Activated naive CD8-positive, alpha-beta T cell treated with anti-CD3 and anti-CD28 coated beads for 36 hours (primary cell): ENCODE measurements at regions not wholly inside any gene's neighbourhood (a gene's known extent, or its start where the extent isn't known, plus 50 kb on each side); places are given as distances from the start of the nearest gene placed in this dataset.
"Not testable (repeated sequence)": the region's sequence is repeated elsewhere in the genome, so short reads cannot be mapped to it uniquely, and the experiment has no call there.

ENCODE experiments used
- DNase-seq: peaks from one replicate; pipeline ENCODE4 v3.0.0; 2021
- H3K27ac Mint-ChIP-seq: one replicate; pipeline ENCODE4 v1.8.0; 2022; ENCODE audit warnings: mild to moderate bottlenecking, moderate library complexity, mixed read lengths
- H3K27me3 Mint-ChIP-seq: one replicate; pipeline ENCODE4 v1.8.0; 2022; ENCODE audit warnings: mild to moderate bottlenecking, mixed read lengths
- H3K36me3 Mint-ChIP-seq: one replicate; pipeline ENCODE4 v1.8.0; 2021; ENCODE audit warnings: mild to moderate bottlenecking, mixed read lengths
- H3K4me1 Mint-ChIP-seq: one replicate; pipeline ENCODE4 v1.8.0; 2021; ENCODE audit warnings: mixed read lengths
- H3K4me3 Mint-ChIP-seq: one replicate; pipeline ENCODE4 v1.8.0; 2022; ENCODE audit warnings: mild to moderate bottlenecking, moderate library complexity, mixed read lengths
- H3K9me3 Mint-ChIP-seq: one replicate; pipeline ENCODE4 v1.8.0; 2022; ENCODE audit warnings: mixed read lengths

DNA sequence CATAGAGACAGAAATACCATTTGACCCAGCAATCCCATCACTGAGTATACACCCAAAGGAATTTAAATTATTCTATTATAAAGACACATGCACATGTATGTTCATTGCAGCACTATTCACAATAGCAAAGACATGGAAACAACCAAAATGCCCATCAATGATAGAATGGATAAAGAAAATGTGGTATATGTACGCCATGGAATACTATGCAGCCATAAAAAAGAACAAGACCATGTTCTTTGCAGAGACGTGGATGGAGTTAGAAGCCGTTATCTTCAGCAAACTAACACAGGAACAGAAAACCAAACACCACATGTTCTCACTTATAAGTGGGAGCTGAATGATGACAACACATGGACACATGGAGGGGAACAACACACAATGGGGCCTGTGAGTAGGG, 444.0 kb downstream of the CD83 start:
- H3K27ac Mint-ChIP-seq, DNase-seq, H3K27me3 Mint-ChIP-seq, H3K4me1 Mint-ChIP-seq, H3K4me3 Mint-ChIP-seq, H3K36me3 Mint-ChIP-seq: not testable (repeated sequence)
- H3K9me3 Mint-ChIP-seq = peaks cover 15% of the 10 kb centered on the region

DNA sequence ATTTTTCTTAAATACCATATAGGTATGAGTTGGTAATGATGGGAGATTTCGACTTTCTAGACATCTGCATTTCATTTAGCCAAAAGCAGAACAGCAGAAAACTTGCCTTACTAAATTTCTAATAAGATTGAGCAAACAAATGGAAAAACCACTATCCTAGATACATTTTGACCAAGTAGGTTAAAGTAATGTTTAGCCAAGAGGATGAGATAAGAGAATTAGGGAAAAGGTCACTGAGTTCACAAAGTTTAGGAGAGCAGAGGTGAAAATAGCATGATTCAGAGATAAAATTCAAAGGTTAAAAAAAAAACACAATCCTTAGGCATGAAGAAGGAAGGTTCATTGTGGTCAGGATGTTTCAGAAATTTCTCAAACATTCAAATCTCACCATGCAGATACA, 450.3 kb downstream of the CD83 start:
- H3K4me3 Mint-ChIP-seq = no peak overlapping the region
- H3K27me3 Mint-ChIP-seq = no peaks in the 10 kb centered on the region
- peaks cover 3% of the 10 kb centered on the region for H3K4me1 Mint-ChIP-seq
- no peak for DNase-seq
- no peaks in the 10 kb centered on the region for H3K36me3 Mint-ChIP-seq
- H3K9me3 Mint-ChIP-seq = peaks cover 11% of the 10 kb centered on the region
- no peak overlapping the region for H3K27ac Mint-ChIP-seq

DNA sequence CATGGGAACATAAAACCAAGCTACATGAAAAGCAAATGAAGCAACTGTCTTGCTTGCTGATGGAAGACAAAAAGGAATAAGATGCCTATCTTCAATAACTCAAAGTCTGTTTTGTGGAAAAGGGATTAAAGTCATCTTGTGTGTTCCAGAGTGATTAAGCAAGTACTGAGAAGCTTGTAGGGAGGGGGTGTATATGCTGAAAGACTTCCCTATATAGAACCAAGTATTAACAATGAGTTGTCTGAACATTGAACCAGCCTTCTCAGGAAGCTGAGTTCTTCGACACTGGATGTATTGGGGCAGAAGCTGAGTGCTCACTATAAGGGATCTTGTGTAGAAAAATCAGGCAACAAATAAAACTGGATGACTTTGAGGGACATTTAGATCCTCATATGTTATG, 451.8 kb downstream of the CD83 start:
- peaks cover 6% of the 10 kb centered on the region for H3K9me3 Mint-ChIP-seq
- no peak overlapping the region for H3K27ac Mint-ChIP-seq
- no peaks in the 10 kb centered on the region for H3K36me3 Mint-ChIP-seq
- H3K27me3 Mint-ChIP-seq = no peaks in the 10 kb centered on the region
- peaks cover 3% of the 10 kb centered on the region for H3K4me1 Mint-ChIP-seq
- H3K4me3 Mint-ChIP-seq = no peak overlapping the region
- no peak for DNase-seq

- not testable (repeated sequence) for H3K4me3 Mint-ChIP-seq, H3K36me3 Mint-ChIP-seq, H3K27me3 Mint-ChIP-seq, H3K9me3 Mint-ChIP-seq, H3K4me1 Mint-ChIP-seq, DNase-seq, H3K27ac Mint-ChIP-seq
These were observed 452.3 kb downstream of the CD83 start for GRCh38 chr6:14569874-14570273.

GRCh38 chr6:14571001-14571400, 453.4 kb downstream of the CD83 start:
- H3K9me3 Mint-ChIP-seq = peaks cover 2% of the 10 kb centered on the region
- peaks cover 3% of the 10 kb centered on the region for H3K4me1 Mint-ChIP-seq
- H3K36me3 Mint-ChIP-seq = peaks cover 1% of the 10 kb centered on the region
- no peak overlapping the region for H3K4me3 Mint-ChIP-seq
- no peaks in the 10 kb centered on the region for H3K27me3 Mint-ChIP-seq
- peak overlapping the region; percentile 6 for H3K27ac Mint-ChIP-seq
- no peak for DNase-seq

DNA sequence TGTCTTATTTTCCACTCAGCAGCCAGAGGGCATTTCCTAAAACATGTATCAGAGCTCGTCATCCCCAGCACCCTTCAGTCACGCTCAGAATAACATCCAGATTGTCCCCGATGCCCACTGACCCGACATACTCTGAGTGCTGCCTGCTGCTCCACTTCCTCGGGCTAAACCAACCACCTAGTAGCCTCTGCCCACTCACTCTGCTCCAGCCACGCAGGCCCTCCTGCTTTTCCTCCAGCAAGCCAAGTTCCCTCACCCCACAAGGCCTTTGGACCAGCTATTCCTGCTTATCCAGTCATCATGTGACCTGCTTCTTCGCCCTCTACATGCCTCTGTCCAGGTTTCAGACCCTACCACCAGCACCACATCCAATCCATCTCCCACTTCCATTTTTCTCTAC, 454.2 kb downstream of the CD83 start:
- H3K27ac Mint-ChIP-seq = no peak overlapping the region

DNA sequence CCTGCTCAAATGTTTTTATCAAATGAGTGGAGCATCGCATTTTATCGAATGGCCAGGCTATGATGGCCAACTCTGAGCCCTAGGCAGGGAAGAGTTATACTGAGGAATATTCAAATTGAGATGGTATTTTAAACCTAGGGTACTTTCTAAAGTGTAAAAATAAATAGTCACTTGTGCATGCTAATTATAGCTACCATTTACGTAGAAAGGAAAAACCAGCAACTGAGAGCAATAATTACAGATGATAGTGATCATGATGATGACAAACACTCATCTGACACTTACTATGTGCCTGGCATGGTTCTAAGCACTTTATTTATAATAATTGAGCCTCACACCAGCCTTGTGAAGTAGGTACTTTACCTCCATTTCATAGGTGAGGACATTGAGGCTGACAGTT, 455.7 kb downstream of the CD83 start:
- Mint-ChIP-seq H3K4me1 (peaks cover 3% of the 10 kb centered on the region), H3K27ac (no peak overlapping the region), H3K9me3 (peaks cover 4% of the 10 kb centered on the region), H3K36me3 (peaks cover 3% of the 10 kb centered on the region), H3K27me3 (no peaks in the 10 kb centered on the region), H3K4me3 (no peak overlapping the region)
- DNase-seq = no peak

More for the DNA sequence above, 454.2 kb downstream of the CD83 start:
- H3K4me1 Mint-ChIP-seq = peaks cover 3% of the 10 kb centered on the region
- peaks cover 4% of the 10 kb centered on the region for H3K9me3 Mint-ChIP-seq
- DNase-seq = no peak
- H3K4me3 Mint-ChIP-seq = no peak overlapping the region
- H3K36me3 Mint-ChIP-seq = peaks cover 3% of the 10 kb centered on the region
- H3K27me3 Mint-ChIP-seq = no peaks in the 10 kb centered on the region

DNA sequence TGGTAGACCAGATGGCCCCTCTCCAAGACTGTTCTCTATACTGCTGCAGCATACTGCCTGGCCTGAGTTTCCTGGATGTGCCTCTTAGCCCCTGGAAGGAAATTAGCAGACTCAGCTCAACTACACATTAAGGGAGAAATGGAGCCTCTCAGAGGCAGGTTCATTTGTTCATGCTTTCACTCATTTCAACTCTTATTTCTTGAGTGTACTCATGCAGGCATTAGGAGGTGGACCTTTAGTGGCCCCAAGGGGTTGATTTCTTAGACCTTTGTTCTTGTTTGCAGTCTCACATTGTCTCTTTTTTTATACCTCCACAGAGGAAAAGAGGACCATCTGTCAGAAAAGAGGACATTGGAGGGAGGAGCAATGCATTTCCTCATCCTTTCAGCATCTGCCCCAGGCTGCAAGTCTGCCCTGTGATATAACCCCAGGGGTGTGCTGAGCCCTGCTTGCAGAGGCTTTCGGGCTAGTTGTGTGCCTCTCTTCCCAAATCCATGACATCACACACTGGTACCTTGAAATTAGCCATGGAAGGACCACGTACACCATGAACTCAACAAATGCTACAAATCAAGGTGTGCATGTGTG, 456.2 kb downstream of the CD83 start:
- no peak overlapping the region for H3K4me3 Mint-ChIP-seq
- no peak for DNase-seq
- H3K4me1 Mint-ChIP-seq = peaks cover 3% of the 10 kb centered on the region
- peaks cover 3% of the 10 kb centered on the region for H3K36me3 Mint-ChIP-seq
- peaks cover 4% of the 10 kb centered on the region for H3K9me3 Mint-ChIP-seq
- no peak overlapping the region for H3K27ac Mint-ChIP-seq
- H3K27me3 Mint-ChIP-seq = no peaks in the 10 kb centered on the region

GRCh38 chr6:14575961-14576360, 458.4 kb downstream of the CD83 start:
- Mint-ChIP-seq H3K4me1 (no peaks in the 10 kb centered on the region), H3K27ac (no peak overlapping the region), H3K9me3 (peaks cover 4% of the 10 kb centered on the region), H3K36me3 (peaks cover 3% of the 10 kb centered on the region), H3K4me3 (no peak overlapping the region), H3K27me3 (no peaks in the 10 kb centered on the region)
- DNase-seq = no peak

- Mint-ChIP-seq H3K9me3 (peaks cover 3% of the 10 kb centered on the region), H3K27me3 (no peaks in the 10 kb centered on the region), H3K4me3 (no peak overlapping the region), H3K4me1 (no peaks in the 10 kb centered on the region), H3K36me3 (peaks cover 3% of the 10 kb centered on the region), H3K27ac (no peak overlapping the region)
- DNase-seq = no peak
These were observed 461.4 kb downstream of the CD83 start for GRCh38 chr6:14578994-14579393.

DNA sequence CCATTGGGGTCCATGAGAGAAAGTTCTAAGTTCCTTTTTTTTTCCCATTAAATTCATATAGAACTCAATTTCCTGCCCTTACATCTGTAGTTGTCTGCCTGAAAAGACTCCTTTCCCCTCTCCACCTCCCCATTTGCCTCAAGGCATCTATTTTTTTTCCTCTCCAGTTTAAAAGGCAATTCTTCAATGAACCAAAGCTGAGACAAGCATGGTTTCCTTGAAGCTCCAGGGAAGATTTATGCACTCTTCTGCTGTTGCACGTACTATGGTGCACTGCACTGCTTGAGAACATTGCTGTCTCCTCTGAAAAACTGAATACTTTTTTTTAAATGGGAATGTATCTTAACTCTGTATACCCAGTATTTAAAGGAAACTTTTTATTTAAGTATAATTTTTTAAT, 465.2 kb downstream of the CD83 start:
- DNase-seq = no peak
- Mint-ChIP-seq H3K9me3 (no peaks in the 10 kb centered on the region), H3K4me3 (no peak overlapping the region), H3K27me3 (no peaks in the 10 kb centered on the region), H3K27ac (no peak overlapping the region), H3K36me3 (no peaks in the 10 kb centered on the region), H3K4me1 (no peaks in the 10 kb centered on the region)

DNA sequence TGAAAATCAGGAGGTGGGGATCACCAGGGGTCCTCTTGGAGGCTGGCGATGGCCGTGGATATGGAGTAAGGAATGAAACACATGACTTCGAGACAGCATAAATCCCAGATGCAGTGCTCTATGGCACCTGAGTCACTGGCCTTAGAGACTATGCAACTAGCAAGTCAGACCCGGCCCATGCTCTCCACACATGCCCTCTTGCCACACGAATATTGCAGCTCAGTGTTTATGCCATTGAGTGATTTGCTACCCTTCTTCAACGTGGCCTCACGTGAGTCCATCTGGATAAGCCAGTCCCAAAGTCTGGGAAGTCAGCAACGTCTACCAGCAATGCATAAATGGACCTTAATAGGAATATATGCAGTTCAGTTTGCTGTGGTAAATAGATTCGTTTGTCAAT, 466.3 kb downstream of the CD83 start:
- Mint-ChIP-seq H3K4me1 (no peaks in the 10 kb centered on the region), H3K36me3 (no peaks in the 10 kb centered on the region), H3K4me3 (no peak overlapping the region), H3K27ac (no peak overlapping the region), H3K9me3 (no peaks in the 10 kb centered on the region), H3K27me3 (no peaks in the 10 kb centered on the region)
- no peak for DNase-seq

DNA sequence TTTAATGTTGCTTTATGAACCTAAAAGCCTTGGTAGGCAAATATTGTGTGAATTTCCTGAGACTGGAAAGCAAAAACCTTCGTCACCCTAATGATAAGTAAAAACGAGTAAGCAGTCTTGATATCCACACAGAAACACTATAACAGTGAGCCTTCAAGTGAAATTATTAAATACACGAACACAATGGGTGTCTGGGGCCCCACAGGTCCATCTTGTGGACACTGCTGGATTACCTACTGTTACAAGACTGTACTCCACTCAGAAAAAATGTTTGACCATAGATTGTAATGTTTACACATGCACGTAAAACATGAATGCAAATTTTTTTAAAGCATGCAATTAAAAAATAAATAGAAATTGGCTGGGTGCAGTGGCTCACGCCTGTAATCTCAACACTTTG, 466.9 kb downstream of the CD83 start:
- H3K27ac Mint-ChIP-seq = no peak overlapping the region

DNA sequence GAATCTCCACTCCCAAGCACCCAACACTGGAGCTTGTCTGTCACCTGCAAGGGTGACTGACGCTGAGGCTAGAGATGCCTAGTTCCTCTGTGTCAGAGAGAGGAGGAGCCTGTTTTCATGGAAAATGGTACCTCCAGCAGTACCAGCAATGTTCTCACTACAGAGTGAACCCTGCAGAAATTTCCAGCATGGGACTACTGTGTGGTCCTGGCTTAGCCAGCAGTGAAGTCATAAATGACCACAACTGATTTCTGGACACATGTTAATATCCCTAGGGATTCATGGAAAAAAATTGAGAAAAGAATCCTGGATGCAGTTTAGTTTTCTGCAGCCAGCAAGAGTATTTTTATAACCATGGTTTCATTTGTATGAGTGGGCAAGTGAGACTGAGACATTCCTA, 468.1 kb downstream of the CD83 start:
- no peaks in the 10 kb centered on the region for H3K36me3 Mint-ChIP-seq
- no peak for DNase-seq
- H3K4me1 Mint-ChIP-seq = no peaks in the 10 kb centered on the region
- H3K9me3 Mint-ChIP-seq = no peaks in the 10 kb centered on the region
- no peaks in the 10 kb centered on the region for H3K27me3 Mint-ChIP-seq
- H3K4me3 Mint-ChIP-seq = no peak overlapping the region
- H3K27ac Mint-ChIP-seq = no peak overlapping the region

More for the DNA sequence above, 466.9 kb downstream of the CD83 start:
- Mint-ChIP-seq H3K4me3 (no peak overlapping the region), H3K36me3 (no peaks in the 10 kb centered on the region), H3K4me1 (no peaks in the 10 kb centered on the region), H3K27me3 (no peaks in the 10 kb centered on the region), H3K9me3 (no peaks in the 10 kb centered on the region)
- no peak for DNase-seq

GRCh38 chr6:14589175-14589574, 471.6 kb downstream of the CD83 start:
- no peaks in the 10 kb centered on the region for H3K27me3 Mint-ChIP-seq
- H3K9me3 Mint-ChIP-seq = no peaks in the 10 kb centered on the region
- H3K27ac Mint-ChIP-seq = no peak overlapping the region
- no peak for DNase-seq
- no peaks in the 10 kb centered on the region for H3K36me3 Mint-ChIP-seq
- H3K4me3 Mint-ChIP-seq = no peak overlapping the region
- H3K4me1 Mint-ChIP-seq = no peaks in the 10 kb centered on the region

GRCh38 chr6:14590586-14590985, 473.0 kb downstream of the CD83 start:
- no peaks in the 10 kb centered on the region for H3K9me3 Mint-ChIP-seq
- DNase-seq = no peak
- no peaks in the 10 kb centered on the region for H3K27me3 Mint-ChIP-seq
- no peak overlapping the region for H3K4me3 Mint-ChIP-seq
- no peaks in the 10 kb centered on the region for H3K36me3 Mint-ChIP-seq
- no peak overlapping the region for H3K27ac Mint-ChIP-seq
- H3K4me1 Mint-ChIP-seq = no peaks in the 10 kb centered on the region

GRCh38 chr6:14591998-14592397, 474.4 kb downstream of the CD83 start:
- Mint-ChIP-seq H3K9me3 (no peaks in the 10 kb centered on the region), H3K36me3 (no peaks in the 10 kb centered on the region), H3K27me3 (no peaks in the 10 kb centered on the region), H3K27ac (no peak overlapping the region), H3K4me3 (no peak overlapping the region), H3K4me1 (peaks cover 7% of the 10 kb centered on the region)
- DNase-seq = no peak
